Epithelial cell of proximal tubule (primary cell): ENCODE measurements at regions not wholly inside any gene's neighbourhood (a gene's known extent, or its start where the extent isn't known, plus 50 kb on each side); places are given as distances from the start of the nearest gene placed in this dataset.

Source experiments
- DNase-seq: peaks from one replicate; pipeline ENCODE4 v3.0.0-alpha.2; 2011; ENCODE audit warnings: low read depth
- H3K4me3 ChIP-seq: 2 replicates; pipeline ENCODE4 v1.5.1; 2011; ENCODE audit warnings: low read depth, mild to moderate bottlenecking, low read length
- CTCF ChIP-seq: conservative IDR thresholded peaks from 2 replicates; pipeline ENCODE4 v1.5.1; 2012; ENCODE audit warnings: low read depth, mild to moderate bottlenecking, low read length

- no peak for TF ChIP-seq CTCF
- DNase-seq: no peak
- H3K4me3 ChIP-seq: no peak overlapping the region
These were observed 144.2 kb downstream of the LRIG3 start for GRCh38 chr12:58776144-58776543.

- no peak for TF ChIP-seq CTCF
- H3K4me3 ChIP-seq: no peak overlapping the region
- DNase-seq: no peak
These were observed 142.5 kb downstream of the LRIG3 start for GRCh38 chr12:58777815-58778214.

GRCh38 chr12:58781609-58782008, 138.7 kb downstream of the LRIG3 start:
- DNase-seq: no peak
- H3K4me3 ChIP-seq: no peak overlapping the region
- no peak for TF ChIP-seq CTCF

GRCh38 chr12:58787021-58787760, 133.1 kb downstream of the LRIG3 start:
- DNase-seq: no peak
- no peak overlapping the region for H3K4me3 ChIP-seq
- no peak for TF ChIP-seq CTCF

- TF ChIP-seq CTCF: no peak
- DNase-seq: no peak
- H3K4me3 ChIP-seq: no peak overlapping the region
These were observed 125.4 kb downstream of the LRIG3 start for GRCh38 chr12:58794859-58795258.

GRCh38 chr12:58795825-58796224, 124.5 kb downstream of the LRIG3 start:
- no peak overlapping the region for H3K4me3 ChIP-seq

More at GRCh38 chr12:58795825-58796224, 124.5 kb downstream of the LRIG3 start:
- TF ChIP-seq CTCF: no peak
- no peak for DNase-seq
